H9 (cell line): ENCODE measurements at regions not wholly inside any gene's neighbourhood (a gene's known extent, or its start where the extent isn't known, plus 50 kb on each side); places are given as distances from the start of the nearest gene placed in this dataset.

ENCODE experiments used
- DNase-seq: peaks from one replicate; pipeline ENCODE4 v3.0.0-alpha.2; 2017
- H2AFZ ChIP-seq: one replicate; pipeline ENCODE4 v1.6.1; 2013; ENCODE audit warnings: mild to moderate bottlenecking, low read length, control low read depth, moderate library complexity
- H2AK5ac ChIP-seq: 2 replicates; pipeline ENCODE4 v1.6.1; 2013; ENCODE audit warnings: low read length, control low read depth, mixed read lengths; ENCODE audit not compliant: insufficient read length
- H2BK120ac ChIP-seq: one replicate; pipeline ENCODE4 v1.6.1; 2013; ENCODE audit warnings: low read depth, mild to moderate bottlenecking, low read length, control low read depth, inconsistent platforms; ENCODE audit not compliant: poor library complexity, severe bottlenecking
- H2BK12ac ChIP-seq: 2 replicates; pipeline ENCODE4 v1.6.1; 2013; ENCODE audit warnings: low read length, control low read depth, mixed read lengths, low read depth; ENCODE audit not compliant: insufficient read length
- H2BK15ac ChIP-seq: 2 replicates; pipeline ENCODE4 v1.6.1; 2013; ENCODE audit warnings: low read depth, low read length, control low read depth
- H2BK20ac ChIP-seq: one replicate; pipeline ENCODE4 v1.6.1; 2013; ENCODE audit warnings: low read depth, mild to moderate bottlenecking, low read length, control low read depth, inconsistent platforms; ENCODE audit not compliant: poor library complexity, severe bottlenecking
- H2BK5ac ChIP-seq: 2 replicates; pipeline ENCODE4 v1.6.1; 2013; ENCODE audit warnings: low read length, control low read depth, mixed read lengths; ENCODE audit not compliant: insufficient read length
- H3K14ac ChIP-seq: 2 replicates; pipeline ENCODE4 v1.6.1; 2013; ENCODE audit warnings: low read length, control low read depth; ENCODE audit not compliant: insufficient read depth
- H3K18ac ChIP-seq: 2 replicates; pipeline ENCODE4 v1.6.1; 2013; ENCODE audit warnings: low read depth, mild to moderate bottlenecking, mixed read lengths, low read length, control low read depth; ENCODE audit not compliant: insufficient read length
- H3K23ac ChIP-seq: 2 replicates; pipeline ENCODE4 v1.6.1; 2013; ENCODE audit warnings: low read length, control low read depth, mixed read lengths, low read depth; ENCODE audit not compliant: insufficient read length
- H3K23me2 ChIP-seq: 2 replicates; pipeline ENCODE4 v1.6.1; 2013; ENCODE audit warnings: low read depth, mild to moderate bottlenecking, mixed read lengths, low read length, control low read depth; ENCODE audit not compliant: insufficient read length, poor library complexity, severe bottlenecking
- H3K27ac ChIP-seq: 2 replicates; pipeline ENCODE4 v1.5.1; 2013; ENCODE audit warnings: low read length, control low read depth, mixed read lengths, low read depth; ENCODE audit not compliant: insufficient read length
- H3K27me3 ChIP-seq: 2 replicates; pipeline ENCODE4 v1.6.1; 2013; ENCODE audit warnings: low read length, control low read depth, inconsistent platforms; ENCODE audit not compliant: insufficient read depth
- H3K4ac ChIP-seq: 2 replicates; pipeline ENCODE4 v1.6.1; 2013; ENCODE audit warnings: low read depth, mild to moderate bottlenecking, control low read depth, inconsistent platforms, low read length, moderate library complexity
- H3K4me1 ChIP-seq: 2 replicates; pipeline ENCODE4 v1.6.1; 2013; ENCODE audit warnings: low read length, control low read depth, inconsistent platforms; ENCODE audit not compliant: insufficient read depth
- H3K4me2 ChIP-seq: 2 replicates; pipeline ENCODE4 v1.6.1; 2013; ENCODE audit warnings: low read length, control low read depth, mixed read lengths; ENCODE audit not compliant: insufficient read length, insufficient read depth
- H3K56ac ChIP-seq: 2 replicates; pipeline ENCODE4 v1.6.1; 2013; ENCODE audit warnings: low read depth, mild to moderate bottlenecking, mixed read lengths, low read length, control low read depth; ENCODE audit not compliant: insufficient read length
- H3K79me1 ChIP-seq: 2 replicates; pipeline ENCODE4 v1.6.1; 2013; ENCODE audit warnings: low read depth, mild to moderate bottlenecking, moderate library complexity, low read length, control low read depth, inconsistent platforms; ENCODE audit not compliant: insufficient read depth, poor library complexity, severe bottlenecking
- H3K79me2 ChIP-seq: 2 replicates; pipeline ENCODE4 v1.6.1; 2013; ENCODE audit warnings: low read length, control low read depth, inconsistent platforms; ENCODE audit not compliant: insufficient read depth
- H3K9ac ChIP-seq: 2 replicates; pipeline ENCODE4 v1.6.1; 2013; ENCODE audit warnings: low read length, control low read depth, mixed read lengths; ENCODE audit not compliant: insufficient read length; ENCODE audit errors: extremely low read depth
- H3K9me3 ChIP-seq: one replicate; pipeline ENCODE4 v1.6.1; 2013; ENCODE audit warnings: low read depth, low read length, inconsistent platforms; ENCODE audit not compliant: control insufficient read depth
- H3T11ph ChIP-seq: one replicate; pipeline ENCODE4 v1.6.1; 2013; ENCODE audit warnings: mild to moderate bottlenecking, low read length, control low read depth, inconsistent platforms
- H4K20me1 ChIP-seq: one replicate; pipeline ENCODE4 v1.6.1; 2013; ENCODE audit not compliant: control insufficient read depth, insufficient read length, insufficient read depth
- H4K5ac ChIP-seq: 2 replicates; pipeline ENCODE4 v1.6.1; 2013; ENCODE audit warnings: low read depth, mild to moderate bottlenecking, mixed read lengths, low read length, control low read depth; ENCODE audit not compliant: insufficient read length
- H4K8ac ChIP-seq: replicated peaks from 2 replicates; pipeline ENCODE4 v1.6.1; 2013; ENCODE audit warnings: low read length, control low read depth, mixed read lengths, low read depth; ENCODE audit not compliant: insufficient read length
- H4K91ac ChIP-seq: 2 replicates; pipeline ENCODE4 v1.6.1; 2013; ENCODE audit warnings: low read depth, mild to moderate bottlenecking, moderate library complexity, mixed read lengths, low read length, control low read depth; ENCODE audit not compliant: insufficient read length
- H3K27ac Mint-ChIP-seq, 3 experiments: 2 replicates in 2 of 3; 3 replicates in 1 of 3; pipeline ENCODE4 v1.8.0; 2020 to 2021; ENCODE audit warnings: mixed read lengths in 3 of 3, mild to moderate bottlenecking in 1 of 3, moderate library complexity in 1 of 3
- H3K27me3 Mint-ChIP-seq: 2 replicates; pipeline ENCODE4 v1.8.0; 2021; ENCODE audit warnings: low read depth, mild to moderate bottlenecking, moderate library complexity, mixed read lengths
- H3K36me3 Mint-ChIP-seq, 3 experiments: 2 replicates in 2 of 3; 3 replicates in 1 of 3; pipeline ENCODE4 v1.8.0; 2020 to 2021; ENCODE audit warnings: low read depth in 3 of 3, mixed read lengths in 3 of 3; ENCODE audit not compliant: insufficient read depth in 1 of 3
- H3K4me1 Mint-ChIP-seq, 2 experiments: 2 replicates each; pipeline ENCODE4 v1.8.0; 2020; ENCODE audit warnings: mixed read lengths in 2 of 2
- H3K4me3 Mint-ChIP-seq, 2 experiments: 2 replicates in 1 of 2; 3 replicates in 1 of 2; pipeline ENCODE4 v1.8.0; 2020 to 2021; ENCODE audit warnings: mild to moderate bottlenecking in 2 of 2, mixed read lengths in 2 of 2, moderate library complexity in 1 of 2
- H3K9me3 Mint-ChIP-seq, 2 experiments: 2 replicates in 1 of 2; 3 replicates in 1 of 2; pipeline ENCODE4 v1.8.0; 2020; ENCODE audit warnings: mild to moderate bottlenecking in 2 of 2, mixed read lengths in 2 of 2, moderate library complexity in 1 of 2
- CTCF ChIP-seq: fragments of 200-600 bp; sonication (generic); conservative IDR thresholded peaks from 3 replicates; pipeline ENCODE4 v1.8.0; 2021; ENCODE audit warnings: antibody characterized with exemption, mild to moderate bottlenecking

GRCh38 chr18:8977166-8977565 lies 125.3 kb upstream of the NDUFV2 start:
- Mint-ChIP-seq H3K27ac (peak overlapping the region; percentile 34 to 83 (median 52); a peak in 5 of 7 replicates), H3K4me1 (peaks cover 44 to 49% of the 10 kb centered on the region in 2 experiments), H3K36me3 (peaks cover 0 to 11% (median 0%) of the 10 kb centered on the region in 3 experiments; a peak in 1 of 7 replicates), H3K27me3 (no peaks in the 10 kb centered on the region), H3K4me3 (no peak overlapping the region), H3K9me3 (peaks cover 6 to 7% of the 10 kb centered on the region in 2 experiments; a peak in 4 of 5 replicates)
- Histone ChIP-seq H4K8ac (no peak overlapping the region), H2AK5ac (no peak overlapping the region), H3K56ac (no peak overlapping the region), H3K23ac (no peak overlapping the region), H2AFZ (no peak overlapping the region), H2BK15ac (no peak overlapping the region), H3K27me3 (no peaks in the 10 kb centered on the region), H3K27ac (peak overlapping the region; percentile 64), H4K20me1 (no peaks in the 10 kb centered on the region), H4K91ac (no peak overlapping the region), H2BK20ac (no peak overlapping the region), H2BK120ac (no peak overlapping the region), H2BK5ac (no peak overlapping the region), H3K4me2 (no peak overlapping the region), H3K79me1 (no peaks in the 10 kb centered on the region), H3K23me2 (no peaks in the 10 kb centered on the region), H3K14ac (no peak overlapping the region), H3K9ac (no peak overlapping the region), H3K9me3 (no peaks in the 10 kb centered on the region), H3K4me1 (peaks cover 6% of the 10 kb centered on the region), H3T11ph (no peak overlapping the region), H4K5ac (no peak overlapping the region), H3K79me2 (no peaks in the 10 kb centered on the region), H2BK12ac (no peak overlapping the region), H3K4ac (no peak overlapping the region), H3K18ac (no peak overlapping the region)
- no peak for DNase-seq
- no peak for TF ChIP-seq CTCF
